Vagina (tissue), 2 donors: ENCODE measurements at regions not wholly inside any gene's neighbourhood (a gene's known extent, or its start where the extent isn't known, plus 50 kb on each side); places are given as distances from the start of the nearest gene placed in this dataset.

Source experiments
- CTCF ChIP-seq, 3 experiments: fragments of 450-650 bp in 2 of 3; fragments of 200-600 bp in 1 of 3; sonication (generic) in 1 of 3; IDR thresholded peaks; one replicate each; pipeline ENCODE4 v1.5.1; 2017 to 2019; ENCODE audit warnings: antibody characterized with exemption in 3 of 3, mild to moderate bottlenecking in 2 of 3, moderate library complexity in 2 of 3
- POLR2A ChIP-seq, 2 donors: fragments of 450-650 bp; IDR thresholded peaks; one replicate each; pipeline ENCODE4 v1.6.1; 2017; ENCODE audit warnings: antibody characterized with exemption in 2 of 2, mild to moderate bottlenecking in 2 of 2, moderate library complexity in 2 of 2
- POLR2AphosphoS5 ChIP-seq, 2 donors: sonication (generic); formaldehyde crosslinking; IDR thresholded peaks; one replicate each; pipeline ENCODE4 v1.9.0; 2017; ENCODE audit warnings: antibody characterized with exemption in 2 of 2, mild to moderate bottlenecking in 2 of 2, low read depth in 1 of 2; ENCODE audit not compliant: insufficient read depth in 1 of 2

GRCh38 chr1:118827636-118828035, 160.5 kb downstream of the TBX15 start:
- TF ChIP-seq POLR2A (IDR thresholded peaks at IDR 0.05) (no peak), CTCF (IDR thresholded peaks at IDR 0.05) (no peak), POLR2AphosphoS5 (IDR thresholded peaks at IDR 0.05; ENCODE audit: insufficient read depth in 1 of 2, low read depth in 1 of 2) (no peak)
